Naive B cell (primary cell): ENCODE measurements at regions not wholly inside any gene's neighbourhood (a gene's known extent, or its start where the extent isn't known, plus 50 kb on each side); places are given as distances from the start of the nearest gene placed in this dataset.

Experiments
- ATAC-seq, 2 donors: fragments of 150-1000 bp; cut with Tn5 transposase; 2 replicates each; pipeline ENCODE4 v1.10.0; 2021; ENCODE audit warnings: low read depth in 2 of 2, mild to moderate bottlenecking in 2 of 2, moderate library complexity in 2 of 2
- DNase-seq: peaks from one replicate; pipeline ENCODE4 v3.0.0; 2022
- H3K27ac Mint-ChIP-seq, 6 donors: one replicate each; pipeline ENCODE4 v1.8.0; 2020 to 2022; ENCODE audit warnings: mild to moderate bottlenecking in 6 of 6, mixed read lengths in 6 of 6, moderate library complexity in 5 of 6, inconsistent platforms in 2 of 6
- H3K27me3 Mint-ChIP-seq, 3 donors: one replicate each; pipeline ENCODE4 v1.8.0; 2021 to 2022; ENCODE audit warnings: mixed read lengths in 3 of 3, mild to moderate bottlenecking in 1 of 3
- H3K36me3 Mint-ChIP-seq, 2 donors: one replicate each; pipeline ENCODE4 v1.8.0; 2020 to 2022; ENCODE audit warnings: mixed read lengths in 2 of 2, inconsistent platforms in 1 of 2, mild to moderate bottlenecking in 1 of 2
- H3K4me1 Mint-ChIP-seq, 3 donors: one replicate each; pipeline ENCODE4 v1.8.0; 2020 to 2022; ENCODE audit warnings: mixed read lengths in 3 of 3, inconsistent platforms in 1 of 3, mild to moderate bottlenecking in 1 of 3, moderate library complexity in 1 of 3
- H3K4me3 Mint-ChIP-seq, 8 donors: one replicate each; pipeline ENCODE4 v1.8.0; 2020 to 2022; ENCODE audit warnings: mild to moderate bottlenecking in 8 of 8, mixed read lengths in 8 of 8, moderate library complexity in 8 of 8, inconsistent platforms in 2 of 8
- H3K9me3 Mint-ChIP-seq, 7 donors: one replicate each; pipeline ENCODE4 v1.8.0; 2020 to 2022; ENCODE audit warnings: mixed read lengths in 7 of 7, mild to moderate bottlenecking in 5 of 7, inconsistent platforms in 2 of 7, moderate library complexity in 1 of 7

- H3K9me3 Mint-ChIP-seq: peaks cover 0 to 10% (median 3%) of the 10 kb centered on the region in 7 donors
These were observed 404.8 kb upstream of the FAT3 start for GRCh38 chr11:91819777-91820176.

GRCh38 chr11:91819195-91819594 is 405.4 kb upstream of the FAT3 start:
- Mint-ChIP-seq H3K4me1 (no peaks in the 10 kb centered on the region), H3K27ac (no peak overlapping the region), H3K27me3 (no peaks in the 10 kb centered on the region), H3K9me3 (peaks cover 0 to 10% (median 3%) of the 10 kb centered on the region in 7 donors), H3K36me3 (no peaks in the 10 kb centered on the region), H3K4me3 (no peak overlapping the region)
- no peak for DNase-seq
- no peak for ATAC-seq

More at GRCh38 chr11:91819777-91820176, 404.8 kb upstream of the FAT3 start:
- Mint-ChIP-seq H3K27me3 (no peaks in the 10 kb centered on the region), H3K36me3 (no peaks in the 10 kb centered on the region), H3K4me3 (no peak overlapping the region), H3K27ac (no peak overlapping the region), H3K4me1 (no peaks in the 10 kb centered on the region)
- DNase-seq: no peak
- no peak for ATAC-seq

- no peak overlapping the region for H3K27ac Mint-ChIP-seq
- ATAC-seq (no peak), DNase-seq (no peak)
- no peaks in the 10 kb centered on the region for H3K27me3 Mint-ChIP-seq
- no peak overlapping the region for H3K4me3 Mint-ChIP-seq
- no peaks in the 10 kb centered on the region for H3K36me3 Mint-ChIP-seq
- H3K9me3 Mint-ChIP-seq: peaks cover 0 to 10% (median 3%) of the 10 kb centered on the region in 7 donors
- no peaks in the 10 kb centered on the region for H3K4me1 Mint-ChIP-seq
These were observed 406.6 kb upstream of the FAT3 start for GRCh38 chr11:91817996-91818395.

GRCh38 chr11:91813263-91813662 is 411.4 kb upstream of the FAT3 start:
- Mint-ChIP-seq H3K9me3 (peaks cover 3 to 13% (median 5%) of the 10 kb centered on the region in 7 donors), H3K4me3 (no peak overlapping the region), H3K36me3 (no peaks in the 10 kb centered on the region), H3K27me3 (no peaks in the 10 kb centered on the region), H3K27ac (no peak overlapping the region), H3K4me1 (no peaks in the 10 kb centered on the region)
- DNase-seq (no peak), ATAC-seq (no peak)

- no peaks in the 10 kb centered on the region for H3K4me1 Mint-ChIP-seq
- H3K27ac Mint-ChIP-seq: no peak overlapping the region
- H3K9me3 Mint-ChIP-seq: peaks cover 2 to 9% (median 5%) of the 10 kb centered on the region in 7 donors
- no peaks in the 10 kb centered on the region for H3K27me3 Mint-ChIP-seq
- no peak for ATAC-seq
- no peak overlapping the region for H3K4me3 Mint-ChIP-seq
- no peaks in the 10 kb centered on the region for H3K36me3 Mint-ChIP-seq
- DNase-seq: no peak
These were observed 413.7 kb upstream of the FAT3 start for GRCh38 chr11:91810871-91811270.

GRCh38 chr11:91805293-91805692 is 419.3 kb upstream of the FAT3 start:
- DNase-seq: no peak
- H3K4me1 Mint-ChIP-seq: no peaks in the 10 kb centered on the region

GRCh38 chr11:91804042-91804441 is 420.6 kb upstream of the FAT3 start:
- no peak for DNase-seq
- no peak for ATAC-seq
- H3K9me3 Mint-ChIP-seq: peaks cover 0 to 6% (median 2%) of the 10 kb centered on the region in 7 donors
- no peak overlapping the region for H3K27ac Mint-ChIP-seq
- no peaks in the 10 kb centered on the region for H3K4me1 Mint-ChIP-seq
- H3K4me3 Mint-ChIP-seq: no peak overlapping the region
- no peaks in the 10 kb centered on the region for H3K27me3 Mint-ChIP-seq
- H3K36me3 Mint-ChIP-seq: no peaks in the 10 kb centered on the region

More at GRCh38 chr11:91805293-91805692, 419.3 kb upstream of the FAT3 start:
- H3K27ac Mint-ChIP-seq: peak overlapping the region in 1 of 6 donors; percentile 65
- H3K27me3 Mint-ChIP-seq: no peaks in the 10 kb centered on the region
- H3K4me3 Mint-ChIP-seq: no peak overlapping the region
- ATAC-seq: no peak
- H3K9me3 Mint-ChIP-seq: peaks cover 0 to 6% (median 3%) of the 10 kb centered on the region in 7 donors
- H3K36me3 Mint-ChIP-seq: no peaks in the 10 kb centered on the region

GRCh38 chr11:91802475-91802874 is 422.1 kb upstream of the FAT3 start:
- Mint-ChIP-seq H3K36me3 (no peaks in the 10 kb centered on the region), H3K9me3 (peaks cover 0 to 6% (median 0%) of the 10 kb centered on the region in 7 donors), H3K4me3 (no peak overlapping the region), H3K27ac (no peak overlapping the region), H3K4me1 (no peaks in the 10 kb centered on the region), H3K27me3 (no peaks in the 10 kb centered on the region)
- no peak for DNase-seq
- no peak for ATAC-seq

- ATAC-seq (no peak), DNase-seq (no peak)
- no peak overlapping the region for H3K27ac Mint-ChIP-seq
- no peak overlapping the region for H3K4me3 Mint-ChIP-seq
- H3K36me3 Mint-ChIP-seq: no peaks in the 10 kb centered on the region
- H3K27me3 Mint-ChIP-seq: no peaks in the 10 kb centered on the region
- no peaks in the 10 kb centered on the region for H3K4me1 Mint-ChIP-seq
- peaks cover 0 to 6% (median 0%) of the 10 kb centered on the region in 7 donors for H3K9me3 Mint-ChIP-seq
These were observed 424.3 kb upstream of the FAT3 start for GRCh38 chr11:91800208-91800914.

GRCh38 chr11:91798240-91798639 is 426.4 kb upstream of the FAT3 start:
- Mint-ChIP-seq H3K4me3 (no peak overlapping the region), H3K4me1 (no peaks in the 10 kb centered on the region)

GRCh38 chr11:91796999-91797398 is 427.6 kb upstream of the FAT3 start:
- Mint-ChIP-seq H3K36me3 (no peaks in the 10 kb centered on the region), H3K9me3 (peaks cover 0 to 6% (median 0%) of the 10 kb centered on the region in 7 donors), H3K27me3 (no peaks in the 10 kb centered on the region), H3K4me1 (no peaks in the 10 kb centered on the region), H3K4me3 (no peak overlapping the region), H3K27ac (no peak overlapping the region)
- DNase-seq (no peak), ATAC-seq (no peak)

More at GRCh38 chr11:91798240-91798639, 426.4 kb upstream of the FAT3 start:
- no peak for ATAC-seq
- DNase-seq: no peak
- no peaks in the 10 kb centered on the region for H3K36me3 Mint-ChIP-seq
- H3K9me3 Mint-ChIP-seq: peaks cover 0 to 6% (median 0%) of the 10 kb centered on the region in 7 donors
- H3K27me3 Mint-ChIP-seq: no peaks in the 10 kb centered on the region
- no peak overlapping the region for H3K27ac Mint-ChIP-seq

- no peak overlapping the region for H3K4me3 Mint-ChIP-seq
- H3K36me3 Mint-ChIP-seq: no peaks in the 10 kb centered on the region
These were observed 429.3 kb upstream of the FAT3 start for GRCh38 chr11:91795139-91795887.

GRCh38 chr11:91794146-91794545 is 430.5 kb upstream of the FAT3 start:
- no peaks in the 10 kb centered on the region for H3K27me3 Mint-ChIP-seq
- H3K4me3 Mint-ChIP-seq: no peak overlapping the region
- no peak for DNase-seq
- no peaks in the 10 kb centered on the region for H3K4me1 Mint-ChIP-seq
- ATAC-seq: no peak
- peaks cover 0 to 9% (median 0%) of the 10 kb centered on the region in 7 donors for H3K9me3 Mint-ChIP-seq
- no peaks in the 10 kb centered on the region for H3K36me3 Mint-ChIP-seq
- no peak overlapping the region for H3K27ac Mint-ChIP-seq

More at GRCh38 chr11:91795139-91795887, 429.3 kb upstream of the FAT3 start:
- Mint-ChIP-seq H3K27ac (no peak overlapping the region), H3K27me3 (no peaks in the 10 kb centered on the region), H3K9me3 (peaks cover 0 to 8% (median 0%) of the 10 kb centered on the region in 7 donors), H3K4me1 (no peaks in the 10 kb centered on the region)
- no peak for DNase-seq
- no peak for ATAC-seq

- H3K27ac Mint-ChIP-seq: no peak overlapping the region
These were observed 431.8 kb upstream of the FAT3 start for GRCh38 chr11:91792779-91793262.

More at GRCh38 chr11:91792779-91793262, 431.8 kb upstream of the FAT3 start:
- ATAC-seq: no peak
- Mint-ChIP-seq H3K4me3 (no peak overlapping the region), H3K36me3 (no peaks in the 10 kb centered on the region), H3K27me3 (no peaks in the 10 kb centered on the region), H3K4me1 (no peaks in the 10 kb centered on the region), H3K9me3 (peaks cover 0 to 9% (median 0%) of the 10 kb centered on the region in 7 donors)
- DNase-seq: no peak
